Type B pancreatic cell (in vitro differentiated cells): ENCODE measurements at regions not wholly inside any gene's neighbourhood (a gene's known extent, or its start where the extent isn't known, plus 50 kb on each side); places are given as distances from the start of the nearest gene placed in this dataset.

Experiments
- DNase-seq: peaks from one replicate; pipeline ENCODE4 v3.0.0; 2021; ENCODE audit warnings: mixed read lengths; ENCODE audit not compliant: unreplicated experiment; ENCODE audit errors: extremely low spot score
- H3K27ac Mint-ChIP-seq: 2 replicates; pipeline ENCODE4 v1.8.0; 2021; ENCODE audit warnings: mild to moderate bottlenecking, mixed read lengths
- H3K27me3 Mint-ChIP-seq: 2 replicates; pipeline ENCODE4 v1.8.0; 2021; ENCODE audit warnings: mixed read lengths
- H3K36me3 Mint-ChIP-seq: 2 replicates; pipeline ENCODE4 v1.8.0; 2021; ENCODE audit warnings: mixed read lengths
- H3K4me1 Mint-ChIP-seq: one replicate; pipeline ENCODE4 v1.8.0; 2021; ENCODE audit warnings: mixed read lengths; ENCODE audit not compliant: unreplicated experiment
- H3K4me3 Mint-ChIP-seq: 2 replicates; pipeline ENCODE4 v1.8.0; 2021; ENCODE audit warnings: mild to moderate bottlenecking, mixed read lengths
- H3K9me3 Mint-ChIP-seq: 2 replicates; pipeline ENCODE4 v1.8.0; 2021; ENCODE audit warnings: mixed read lengths
- TF ChIP-seq, protein P1 (sequence below): fragments of 200-600 bp; sonication (generic); conservative IDR thresholded peaks from 2 replicates; pipeline ENCODE4 v1.5.0; 2021; ENCODE audit warnings: antibody characterized with exemption, mild to moderate bottlenecking

DNA sequence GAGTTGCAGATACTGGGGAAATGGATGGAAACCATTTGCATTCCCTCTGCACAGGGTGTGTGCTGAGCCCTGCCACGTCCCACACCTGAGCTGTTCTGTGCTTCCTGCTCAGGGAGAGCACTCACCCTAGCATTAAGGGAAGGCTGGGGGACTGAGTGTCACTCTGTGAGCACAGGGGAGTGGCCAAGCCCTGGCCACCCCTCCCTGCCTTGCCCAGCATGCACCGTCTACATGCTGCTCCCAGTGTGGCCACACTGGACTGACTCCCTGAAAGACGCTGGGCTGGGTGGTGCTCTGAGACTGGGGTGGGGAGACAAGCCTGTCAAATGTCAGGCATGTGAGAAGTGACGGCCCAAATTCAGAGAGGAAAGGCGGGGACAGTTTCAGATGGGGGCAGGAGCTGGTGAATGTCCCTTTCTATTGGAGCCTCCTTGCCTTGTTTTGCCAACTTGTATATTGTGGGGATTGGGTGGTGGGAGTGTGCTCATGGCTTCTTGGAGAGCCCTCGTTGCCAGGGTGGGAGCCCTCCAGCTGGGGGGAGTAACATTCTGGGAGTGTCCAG, 298.4 kb upstream of the HS6ST1 start:
- TF ChIP-seq, protein P1, sequence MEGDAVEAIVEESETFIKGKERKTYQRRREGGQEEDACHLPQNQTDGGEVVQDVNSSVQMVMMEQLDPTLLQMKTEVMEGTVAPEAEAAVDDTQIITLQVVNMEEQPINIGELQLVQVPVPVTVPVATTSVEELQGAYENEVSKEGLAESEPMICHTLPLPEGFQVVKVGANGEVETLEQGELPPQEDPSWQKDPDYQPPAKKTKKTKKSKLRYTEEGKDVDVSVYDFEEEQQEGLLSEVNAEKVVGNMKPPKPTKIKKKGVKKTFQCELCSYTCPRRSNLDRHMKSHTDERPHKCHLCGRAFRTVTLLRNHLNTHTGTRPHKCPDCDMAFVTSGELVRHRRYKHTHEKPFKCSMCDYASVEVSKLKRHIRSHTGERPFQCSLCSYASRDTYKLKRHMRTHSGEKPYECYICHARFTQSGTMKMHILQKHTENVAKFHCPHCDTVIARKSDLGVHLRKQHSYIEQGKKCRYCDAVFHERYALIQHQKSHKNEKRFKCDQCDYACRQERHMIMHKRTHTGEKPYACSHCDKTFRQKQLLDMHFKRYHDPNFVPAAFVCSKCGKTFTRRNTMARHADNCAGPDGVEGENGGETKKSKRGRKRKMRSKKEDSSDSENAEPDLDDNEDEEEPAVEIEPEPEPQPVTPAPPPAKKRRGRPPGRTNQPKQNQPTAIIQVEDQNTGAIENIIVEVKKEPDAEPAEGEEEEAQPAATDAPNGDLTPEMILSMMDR, result no peak
- Mint-ChIP-seq H3K4me3 (no peak overlapping the region), H3K36me3 (peaks cover 3% of the 10 kb centered on the region), H3K9me3 (no peaks in the 10 kb centered on the region), H3K27me3 (peaks cover 6% of the 10 kb centered on the region), H3K4me1 (peaks cover 5% of the 10 kb centered on the region), H3K27ac (no peak overlapping the region)
- DNase-seq, result no peak

DNA sequence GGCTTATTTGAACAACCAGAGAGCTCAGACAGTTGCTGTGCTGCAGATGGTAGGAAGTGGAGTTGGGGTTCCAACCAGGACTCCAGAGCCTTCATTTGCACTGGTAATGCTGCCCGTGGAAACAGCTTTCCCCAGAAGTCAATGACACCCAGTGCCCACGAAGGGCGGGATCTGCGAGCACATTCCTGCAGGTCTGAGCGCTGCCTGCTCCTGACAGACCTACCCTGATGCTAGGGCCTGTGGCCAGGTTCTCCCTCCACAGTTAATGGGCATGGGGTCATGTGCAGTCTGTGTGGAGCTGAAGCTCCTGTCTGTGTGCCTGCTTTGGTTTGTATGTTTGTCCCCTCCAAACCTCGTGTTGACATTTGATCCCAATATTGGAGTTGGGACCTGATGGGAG, 299.0 kb upstream of the HS6ST1 start:
- DNase-seq, result no peak
- no peaks in the 10 kb centered on the region for H3K9me3 Mint-ChIP-seq
- no peak overlapping the region for H3K27ac Mint-ChIP-seq
- no peak overlapping the region for H3K4me3 Mint-ChIP-seq
- H3K27me3 Mint-ChIP-seq, result peaks cover under 1% of the 10 kb centered on the region
- H3K36me3 Mint-ChIP-seq, result peaks cover 3% of the 10 kb centered on the region
- TF ChIP-seq, protein P1, result no peak
- H3K4me1 Mint-ChIP-seq, result peaks cover 2% of the 10 kb centered on the region

DNA sequence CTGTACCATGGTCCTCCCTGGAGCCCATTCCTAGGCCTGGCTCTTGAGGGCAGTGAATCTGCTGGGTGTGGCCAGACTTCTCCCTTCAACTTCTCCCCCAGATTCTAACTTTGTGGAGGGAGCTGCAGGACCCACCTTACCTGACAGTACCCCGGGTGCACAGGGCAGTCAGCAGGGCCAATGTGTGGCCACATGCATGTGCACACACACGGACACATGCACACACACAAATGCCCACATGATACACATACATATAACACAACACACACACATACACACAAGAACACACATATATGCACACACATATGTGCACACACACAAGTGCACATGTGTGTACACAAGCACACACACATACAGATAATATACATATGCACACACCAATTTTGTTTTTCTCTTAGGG, 300.0 kb upstream of the HS6ST1 start:
- H3K4me3 Mint-ChIP-seq, result no peak overlapping the region
- DNase-seq, result no peak
- no peak overlapping the region for H3K27ac Mint-ChIP-seq
- H3K27me3 Mint-ChIP-seq, result no peaks in the 10 kb centered on the region
- H3K36me3 Mint-ChIP-seq, result peaks cover 3% of the 10 kb centered on the region
- H3K4me1 Mint-ChIP-seq, result no peaks in the 10 kb centered on the region
- TF ChIP-seq, protein P1, result no peak
- no peaks in the 10 kb centered on the region for H3K9me3 Mint-ChIP-seq

DNA sequence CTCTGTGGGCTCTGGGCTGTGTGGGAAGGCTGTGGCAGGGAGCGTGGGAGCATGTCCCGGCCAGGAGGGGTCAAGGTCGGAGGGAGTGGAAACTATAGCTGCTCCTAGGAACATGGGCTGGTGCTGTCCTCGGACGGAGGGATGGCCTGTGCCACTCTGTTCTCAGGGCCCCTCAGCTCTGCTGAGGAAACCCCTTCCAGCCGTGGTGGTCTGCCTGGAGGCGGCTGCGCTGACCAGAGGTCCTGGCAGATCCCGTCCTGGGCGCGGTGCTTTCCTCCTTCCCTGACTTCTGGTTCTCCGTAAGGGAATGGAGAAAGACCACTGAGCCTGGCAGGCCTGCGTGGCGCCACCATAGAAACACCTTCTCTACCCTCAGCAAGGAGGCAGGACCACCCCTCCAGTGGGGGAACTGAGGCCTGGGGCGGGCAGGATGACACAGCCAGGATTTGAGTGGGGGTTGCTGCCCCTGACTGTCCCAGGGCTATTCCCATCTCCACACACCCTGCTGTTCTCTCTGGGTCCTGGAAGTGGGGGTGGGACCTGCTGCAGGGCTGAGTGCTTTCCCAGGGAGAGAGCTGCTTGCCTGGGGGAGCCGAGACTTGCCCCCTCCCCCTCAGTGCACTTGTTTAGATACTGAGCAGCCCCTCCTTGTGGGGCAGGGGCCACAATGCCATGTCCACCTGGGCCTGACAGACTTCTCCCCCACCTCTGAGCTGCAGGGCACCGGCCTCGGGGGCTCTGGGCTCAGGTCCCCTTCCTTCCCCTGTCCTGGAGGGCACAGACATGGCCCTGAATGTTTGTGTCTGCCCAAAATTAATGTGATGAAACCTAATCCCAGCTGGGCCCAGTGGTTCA, 301.0 kb upstream of the HS6ST1 start:
- no peak for DNase-seq
- H3K9me3 Mint-ChIP-seq, result no peaks in the 10 kb centered on the region
- no peak overlapping the region for H3K4me3 Mint-ChIP-seq
- no peak overlapping the region for H3K27ac Mint-ChIP-seq
- H3K4me1 Mint-ChIP-seq, result peaks cover 10% of the 10 kb centered on the region
- TF ChIP-seq, protein P1, result no peak
- peaks cover 3% of the 10 kb centered on the region for H3K36me3 Mint-ChIP-seq
- no peaks in the 10 kb centered on the region for H3K27me3 Mint-ChIP-seq

DNA sequence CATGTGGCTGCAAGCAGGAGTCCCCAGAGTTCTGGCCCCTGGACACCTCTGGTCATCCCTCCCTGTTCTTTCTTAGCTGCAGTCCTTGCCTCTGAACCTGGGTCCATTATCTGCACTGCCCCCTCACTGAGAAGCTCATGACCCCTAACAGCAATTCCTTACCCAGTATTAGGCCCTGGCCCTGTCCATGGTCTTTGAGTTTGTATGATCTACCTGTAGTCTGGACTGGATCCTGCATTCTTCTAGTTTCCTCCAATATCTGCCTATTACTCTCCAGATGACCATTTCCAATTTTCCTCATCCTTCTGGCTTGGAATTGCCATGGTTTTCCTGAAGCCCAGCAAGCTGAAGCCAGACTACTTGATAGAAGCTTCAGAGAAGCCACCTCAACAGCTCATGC, 302.4 kb upstream of the HS6ST1 start:
- TF ChIP-seq, protein P1, result no peak
- DNase-seq, result no peak
- Mint-ChIP-seq H3K4me3 (no peak overlapping the region), H3K27me3 (no peaks in the 10 kb centered on the region), H3K9me3 (no peaks in the 10 kb centered on the region), H3K4me1 (peaks cover 16% of the 10 kb centered on the region), H3K36me3 (peaks cover 3% of the 10 kb centered on the region), H3K27ac (no peak overlapping the region)
